22Rv1 (cell line): ENCODE measurements at regions not wholly inside any gene's neighbourhood (a gene's known extent, or its start where the extent isn't known, plus 50 kb on each side); places are given as distances from the start of the nearest gene placed in this dataset.

Source experiments
- CTCF ChIP-seq: fragments of 450-650 bp; IDR thresholded peaks from 2 replicates; pipeline ENCODE4 v1.5.1; 2017; ENCODE audit warnings: mild to moderate bottlenecking
- ZFX ChIP-seq: fragments of 450-650 bp; IDR thresholded peaks from 2 replicates; pipeline ENCODE4 v1.6.1; 2017; ENCODE audit warnings: antibody characterized with exemption, borderline replicate concordance

GRCh38 chr5:135102716-135103574 is 68.9 kb upstream of the PITX1 start:
- TF ChIP-seq CTCF (no peak), ZFX (no peak)
